ENCODE measurements at regions not wholly inside any gene's neighbourhood (a gene's known extent, or its start where the extent isn't known, plus 50 kb on each side); places are given as distances from the start of the nearest gene placed in this dataset.

- H3K4me2 ChIP-seq (replicated peaks; ENCODE audit: low read depth, low read length, poor library complexity, severe bottlenecking) = no peak overlapping the region
- POLR2A ChIA-PET = no interaction called here
- H3K27me3 Mint-ChIP-seq = peaks cover 29% of the 10 kb centered on the region
- H3K9ac ChIP-seq (ENCODE audit: low read length) = no peak overlapping the region
- TF ChIP-seq CTCF (IDR thresholded peaks at IDR 0.05) = no peak
- ATAC-seq (ENCODE audit: low read depth) (no peak), DNase-seq (no peak)
- H3K27me3 ChIP-seq (replicated peaks in 1 of 4; ENCODE audit: control extremely low read depth in 1 of 4, control insufficient read depth in 3 of 4, insufficient read depth in 4 of 4, low read length in 3 of 4) = peaks cover 0 to 5% (median 0%) of the 10 kb centered on the region in 4 experiments
- H3K27ac ChIP-seq (ENCODE audit: low read length in 2 of 2) = no peak overlapping the region
- no peak overlapping the region for H2AFZ ChIP-seq (ENCODE audit: insufficient read depth, low read depth, low read length, poor library complexity, severe bottlenecking)
- H3K36me3 ChIP-seq (replicated peaks in 1 of 2; ENCODE audit: control extremely low read depth in 1 of 2, control insufficient read depth in 1 of 2, extremely low read depth in 1 of 2, insufficient read depth in 2 of 2, low read length in 1 of 2) = no peaks in the 10 kb centered on the region
- no peak overlapping the region for H3K4me3 ChIP-seq (ENCODE audit: control extremely low read depth in 1 of 5, extremely low read depth in 1 of 5, insufficient read depth in 1 of 5, low read depth in 2 of 5, low read length in 4 of 5)
- no peaks in the 10 kb centered on the region for H3K4me1 Mint-ChIP-seq
- H3K9me3 Mint-ChIP-seq (ENCODE audit: insufficient read depth) = peaks cover 2% of the 10 kb centered on the region
- CTCF ChIA-PET = no interaction called here
- H3K4me1 ChIP-seq (ENCODE audit: control insufficient read depth in 2 of 2, insufficient read depth in 2 of 2, low read length in 2 of 2) = no peaks in the 10 kb centered on the region
- H3K9me3 ChIP-seq (ENCODE audit: control extremely low read depth in 1 of 3, control insufficient read depth in 2 of 3, insufficient read depth in 1 of 3, low read length in 2 of 3) = no peaks in the 10 kb centered on the region
- H4K20me1 ChIP-seq (ENCODE audit: control insufficient read depth, insufficient read depth, low read length, poor library complexity, severe bottlenecking) = no peaks in the 10 kb centered on the region
- intact Hi-C loops (cut with micrococcal nuclease) = no loop called here
- H3K27ac Mint-ChIP-seq = no peak overlapping the region
- no peak overlapping the region for H3K4me3 Mint-ChIP-seq
- no peaks in the 10 kb centered on the region for H3K79me2 ChIP-seq (ENCODE audit: control insufficient read depth, insufficient read depth, low read length)
These were observed 176.1 kb upstream of the CHL1 start for GRCh38 chr3:20421-20820.

- no peak for ATAC-seq (ENCODE audit: low read depth)
- POLR2A ChIA-PET = interaction anchor here (0.6 kb wide), 1 partner anchor 382 kb away, joined by 3 read pairs; no protein-coding TSS in a partner anchor
These were observed 172.6 kb upstream of the CHL1 start for GRCh38 chr3:24006-24405.

More at GRCh38 chr3:24006-24405, 172.6 kb upstream of the CHL1 start:
- WGBS (ENCODE audit: insufficient coverage) = no CpG with 5 or more reads among the region's 3 CpGs
- H3K4me1 Mint-ChIP-seq = no peaks in the 10 kb centered on the region
- Histone ChIP-seq H4K20me1 (ENCODE audit: control insufficient read depth, insufficient read depth, low read length, poor library complexity, severe bottlenecking) (no peaks in the 10 kb centered on the region), H3K4me2 (replicated peaks; ENCODE audit: low read depth, low read length, poor library complexity, severe bottlenecking) (no peak overlapping the region), H3K79me2 (ENCODE audit: control insufficient read depth, insufficient read depth, low read length) (no peaks in the 10 kb centered on the region), H3K4me3 (ENCODE audit: control extremely low read depth in 1 of 5, extremely low read depth in 1 of 5, insufficient read depth in 1 of 5, low read depth in 2 of 5, low read length in 4 of 5) (no peak overlapping the region), H3K9ac (ENCODE audit: low read length) (no peak overlapping the region), H3K27me3 (replicated peaks in 1 of 4; ENCODE audit: control extremely low read depth in 1 of 4, control insufficient read depth in 3 of 4, insufficient read depth in 4 of 4, low read length in 3 of 4) (no peaks in the 10 kb centered on the region), H3K4me1 (ENCODE audit: control insufficient read depth in 2 of 2, insufficient read depth in 2 of 2, low read length in 2 of 2) (no peaks in the 10 kb centered on the region), H3K36me3 (replicated peaks in 1 of 2; ENCODE audit: control extremely low read depth in 1 of 2, control insufficient read depth in 1 of 2, extremely low read depth in 1 of 2, insufficient read depth in 2 of 2, low read length in 1 of 2) (no peaks in the 10 kb centered on the region), H2AFZ (ENCODE audit: insufficient read depth, low read depth, low read length, poor library complexity, severe bottlenecking) (no peak overlapping the region), H3K27ac (ENCODE audit: low read length in 2 of 2) (no peak overlapping the region), H3K9me3 (ENCODE audit: control extremely low read depth in 1 of 3, control insufficient read depth in 2 of 3, insufficient read depth in 1 of 3, low read length in 2 of 3) (no peaks in the 10 kb centered on the region)
- no peak for TF ChIP-seq EZH2 (IDR thresholded peaks at IDR 0.05; ENCODE audit: borderline replicate concordance, insufficient read depth, low read depth, low read length, poor library complexity, severe bottlenecking)
- no peak for TF ChIP-seq CTCF (IDR thresholded peaks at IDR 0.05)
- H3K27me3 Mint-ChIP-seq = peaks cover 40% of the 10 kb centered on the region
- no peak overlapping the region for H3K27ac Mint-ChIP-seq
- no peak overlapping the region for H3K4me3 Mint-ChIP-seq
- no peaks in the 10 kb centered on the region for H3K9me3 Mint-ChIP-seq (ENCODE audit: insufficient read depth)
- intact Hi-C loops (cut with micrococcal nuclease) = no loop called here
- CTCF ChIA-PET = no interaction called here
- no peak for DNase-seq

Data from B cell (primary cell).